Neural progenitor cell (in vitro differentiated cells): ENCODE measurements at regions not wholly inside any gene's neighbourhood (a gene's known extent, or its start where the extent isn't known, plus 50 kb on each side); places are given as distances from the start of the nearest gene placed in this dataset.

ENCODE experiments used
- DNase-seq: peaks from one replicate; pipeline ENCODE4 v3.0.0-alpha.2; 2016; ENCODE audit warnings: low spot score
- H2AFZ ChIP-seq: fragments of 200-600 bp; sonication (generic); replicated peaks from 2 replicates; pipeline ENCODE4 v1.6.1; 2016; ENCODE audit warnings: antibody characterized with exemption
- H3F3A ChIP-seq: fragments of 200-600 bp; sonication (generic); 2 replicates; pipeline ENCODE4 v1.6.1; 2016; ENCODE audit warnings: antibody characterized with exemption, low read depth
- H3K27ac ChIP-seq: fragments of 200-600 bp; sonication (generic); 2 replicates; pipeline ENCODE4 v1.5.1; 2016; ENCODE audit warnings: mild to moderate bottlenecking
- H3K27me3 ChIP-seq: fragments of 200-600 bp; sonication (generic); 2 replicates; pipeline ENCODE4 v1.6.1; 2016; ENCODE audit warnings: mild to moderate bottlenecking, moderate library complexity
- H3K36me3 ChIP-seq: fragments of 200-600 bp; sonication (generic); 2 replicates; pipeline ENCODE4 v1.5.1; 2016
- H3K4me1 ChIP-seq: fragments of 200-600 bp; sonication (generic); 2 replicates; pipeline ENCODE4 v1.6.1; 2016; ENCODE audit warnings: mixed run types
- H3K4me2 ChIP-seq: fragments of 200-600 bp; sonication (generic); 2 replicates; pipeline ENCODE4 v1.6.1; 2016
- H3K4me3 ChIP-seq: fragments of 200-600 bp; sonication (generic); 2 replicates; pipeline ENCODE4 v1.5.1; 2016
- H3K79me2 ChIP-seq: fragments of 200-600 bp; sonication (generic); 2 replicates; pipeline ENCODE4 v1.6.1; 2016; ENCODE audit warnings: low read depth
- H3K9ac ChIP-seq: fragments of 200-600 bp; sonication (generic); 2 replicates; pipeline ENCODE4 v1.6.1; 2016
- H3K9me3 ChIP-seq: fragments of 200-600 bp; sonication (generic); 2 replicates; pipeline ENCODE4 v1.5.1; 2016; ENCODE audit warnings: low read depth
- H4K20me1 ChIP-seq: fragments of 200-600 bp; sonication (generic); 2 replicates; pipeline ENCODE4 v1.6.1; 2016; ENCODE audit warnings: low read depth
- H3K27ac Mint-ChIP-seq: 3 replicates; pipeline ENCODE4 v1.8.0; 2021; ENCODE audit warnings: mixed read lengths
- H3K27me3 Mint-ChIP-seq: 2 replicates; pipeline ENCODE4 v1.8.0; 2022; ENCODE audit warnings: low read depth, mild to moderate bottlenecking, inconsistent platforms, moderate library complexity, mixed read lengths; ENCODE audit not compliant: insufficient read depth
- H3K36me3 Mint-ChIP-seq: 3 replicates; pipeline ENCODE4 v1.8.0; 2021; ENCODE audit warnings: mixed read lengths
- H3K4me1 Mint-ChIP-seq: 3 replicates; pipeline ENCODE4 v1.8.0; 2021; ENCODE audit warnings: mixed read lengths
- H3K4me3 Mint-ChIP-seq: 3 replicates; pipeline ENCODE4 v1.8.0; 2021; ENCODE audit warnings: mild to moderate bottlenecking, moderate library complexity, mixed read lengths
- H3K9me3 Mint-ChIP-seq: 3 replicates; pipeline ENCODE4 v1.8.0; 2020; ENCODE audit warnings: mixed read lengths
- CTCF ChIP-seq: fragments of 200-600 bp; sonication (generic); IDR thresholded peaks from 2 replicates; pipeline ENCODE4 v1.5.1; 2017; ENCODE audit warnings: antibody characterized with exemption, mild to moderate bottlenecking
- EZH2 ChIP-seq: fragments of 200-600 bp; sonication (generic); IDR thresholded peaks from 2 replicates; pipeline ENCODE4 v1.6.1; 2017; ENCODE audit warnings: antibody characterized with exemption, mild to moderate bottlenecking, moderate library complexity
- EZH2phosphoT487 ChIP-seq: fragments of 200-600 bp; sonication (generic); IDR thresholded peaks from 2 replicates; pipeline ENCODE4 v1.6.1; 2017; ENCODE audit warnings: antibody characterized with exemption

GRCh38 chr1:209053587-209053986 is 529.9 kb upstream of the CAMK1G start:
- Histone ChIP-seq H3K4me3 (no peak overlapping the region), H3K4me1 (peaks cover 10% of the 10 kb centered on the region), H2AFZ (no peak overlapping the region), H3K27me3 (no peaks in the 10 kb centered on the region), H3K4me2 (no peak overlapping the region), H3K9ac (no peak overlapping the region), H4K20me1 (no peaks in the 10 kb centered on the region), H3K79me2 (no peaks in the 10 kb centered on the region), H3K9me3 (no peaks in the 10 kb centered on the region), H3K36me3 (no peaks in the 10 kb centered on the region), H3K27ac (no peak overlapping the region), H3F3A (no peaks in the 10 kb centered on the region)
- Mint-ChIP-seq H3K36me3 (no peaks in the 10 kb centered on the region), H3K9me3 (peaks cover 21% of the 10 kb centered on the region), H3K4me3 (no peak overlapping the region), H3K4me1 (peaks cover 5% of the 10 kb centered on the region), H3K27me3 (peaks cover 6% of the 10 kb centered on the region), H3K27ac (no peak overlapping the region)
- TF ChIP-seq EZH2 = no peak
- TF ChIP-seq CTCF = no peak
- TF ChIP-seq EZH2phosphoT487 = no peak
- no peak for DNase-seq

- H3K4me1 ChIP-seq = peaks cover 21% of the 10 kb centered on the region
- no peak for TF ChIP-seq CTCF
- no peak for TF ChIP-seq EZH2phosphoT487
- no peak for TF ChIP-seq EZH2
- H3K4me2 ChIP-seq = no peak overlapping the region
- H3F3A ChIP-seq = no peaks in the 10 kb centered on the region
- Mint-ChIP-seq H3K27ac (no peak overlapping the region), H3K27me3 (peaks cover 6% of the 10 kb centered on the region), H3K9me3 (peaks cover 19% of the 10 kb centered on the region), H3K4me3 (no peak overlapping the region), H3K36me3 (no peaks in the 10 kb centered on the region), H3K4me1 (peaks cover 9% of the 10 kb centered on the region)
- H3K9me3 ChIP-seq = no peaks in the 10 kb centered on the region
- no peak overlapping the region for H3K4me3 ChIP-seq
- no peaks in the 10 kb centered on the region for H3K36me3 ChIP-seq
- H3K27ac ChIP-seq = no peak overlapping the region
- H3K9ac ChIP-seq = no peak overlapping the region
- no peaks in the 10 kb centered on the region for H3K79me2 ChIP-seq
- H2AFZ ChIP-seq = no peak overlapping the region
- H4K20me1 ChIP-seq = no peaks in the 10 kb centered on the region
- H3K27me3 ChIP-seq = no peaks in the 10 kb centered on the region
- no peak for DNase-seq
Measured at GRCh38 chr1:209057083-209057482, 526.4 kb upstream of the CAMK1G start.

- H3K36me3 Mint-ChIP-seq = no peaks in the 10 kb centered on the region
- H3K27ac ChIP-seq = no peak overlapping the region
- H3K4me1 ChIP-seq = peaks cover 27% of the 10 kb centered on the region
- H3K79me2 ChIP-seq = no peaks in the 10 kb centered on the region
- H2AFZ ChIP-seq = no peak overlapping the region
- peaks cover 12% of the 10 kb centered on the region for H3K4me1 Mint-ChIP-seq
- H3K9ac ChIP-seq = no peak overlapping the region
- no peak overlapping the region for H3K4me2 ChIP-seq
- no peak overlapping the region for H3K4me3 Mint-ChIP-seq
- H3K9me3 ChIP-seq = no peaks in the 10 kb centered on the region
- no peak overlapping the region for H3K27ac Mint-ChIP-seq
- H4K20me1 ChIP-seq = no peaks in the 10 kb centered on the region
- peaks cover 6% of the 10 kb centered on the region for H3K27me3 Mint-ChIP-seq
- DNase-seq = no peak
- H3K9me3 Mint-ChIP-seq = peaks cover 13% of the 10 kb centered on the region
- TF ChIP-seq EZH2phosphoT487 (no peak), EZH2 (no peak), CTCF (no peak)
- no peaks in the 10 kb centered on the region for H3K27me3 ChIP-seq
- no peak overlapping the region for H3K4me3 ChIP-seq
- H3K36me3 ChIP-seq = no peaks in the 10 kb centered on the region
- no peaks in the 10 kb centered on the region for H3F3A ChIP-seq
Measured at GRCh38 chr1:209057901-209058300, 525.6 kb upstream of the CAMK1G start.
